ENCODE measurements at regions not wholly inside any gene's neighbourhood (a gene's known extent, or its start where the extent isn't known, plus 50 kb on each side); places are given as distances from the start of the nearest gene placed in this dataset.
A peak's percentile ranks its signal among the peaks of the same experiment; 100 is the strongest.

DNA sequence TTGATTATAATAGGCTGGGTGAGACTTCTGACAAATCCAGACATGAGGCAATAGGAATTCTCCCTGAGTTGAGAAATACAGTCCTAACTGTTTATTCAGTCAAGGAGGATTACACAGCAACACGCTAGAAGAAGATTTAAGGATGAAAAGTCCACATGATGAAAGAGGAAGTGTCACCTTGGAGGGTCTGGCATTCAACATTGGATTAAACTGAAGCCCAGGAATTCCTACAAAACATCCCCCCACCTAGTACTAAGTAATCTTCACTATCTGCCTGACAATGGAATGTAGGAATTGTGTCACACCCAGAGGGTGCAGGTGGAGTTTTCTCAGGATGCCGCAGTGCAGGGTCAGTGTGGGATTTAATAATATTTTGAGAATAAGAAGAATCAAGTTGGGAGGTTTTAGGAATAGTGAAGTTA lies 142.4 kb downstream of the SOCS6 start:
- DNase-seq: peak; percentile 70

GRCh38 chr18:70430501-70431173 lies 141.8 kb downstream of the SOCS6 start:
- no peak for DNase-seq

DNA sequence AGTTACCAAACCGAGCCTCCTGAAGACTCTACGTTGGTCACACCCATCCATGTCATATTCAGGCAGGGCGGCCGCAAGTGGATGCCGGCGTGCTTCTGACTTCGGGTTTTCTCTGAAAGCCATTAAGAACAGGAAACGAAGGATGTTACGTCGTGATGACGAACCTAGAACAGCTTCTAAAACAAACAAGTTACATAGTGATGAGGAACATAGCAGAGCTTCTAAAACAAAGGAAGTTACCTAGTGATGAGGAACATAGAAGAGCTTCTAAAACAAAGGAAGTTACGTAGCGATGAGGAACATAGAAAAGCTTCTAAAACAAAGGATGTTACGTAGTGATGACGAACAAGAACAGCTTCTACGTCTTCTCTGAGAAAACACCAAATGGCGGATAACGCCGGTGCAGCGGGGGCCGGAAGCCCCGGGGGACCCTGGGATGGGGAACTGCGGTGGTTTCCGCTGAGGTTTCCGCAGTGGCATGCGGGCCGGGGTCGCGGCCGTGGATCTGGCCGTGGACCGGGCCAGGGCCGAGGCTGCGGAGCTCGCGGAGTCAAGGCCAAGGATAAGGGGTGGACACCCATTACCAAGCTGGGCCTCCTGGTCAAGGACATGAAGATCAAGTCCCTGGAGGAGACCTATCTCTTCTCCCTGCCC lies 141.1 kb downstream of the SOCS6 start:
- no peak for DNase-seq

DNA sequence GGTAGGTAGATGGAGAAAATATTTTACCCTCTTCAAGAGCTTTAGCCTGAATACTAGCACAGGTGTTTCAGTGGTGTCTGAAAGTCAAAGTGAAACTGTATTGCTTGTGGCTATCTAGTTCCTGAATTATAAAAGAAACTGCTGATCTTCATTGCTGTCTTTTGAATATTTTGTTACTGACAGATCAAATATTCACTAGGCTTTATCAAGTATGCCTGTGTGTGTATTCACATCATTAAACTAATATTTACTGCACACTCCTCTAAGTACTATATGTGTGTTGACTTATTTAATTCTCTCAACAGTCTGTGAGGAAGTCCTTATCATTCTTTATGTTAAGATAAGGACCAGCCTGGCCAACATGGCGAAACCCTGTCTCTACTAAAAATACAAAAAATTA lies 139.6 kb downstream of the SOCS6 start:
- no peak for DNase-seq

- no peak for DNase-seq
These were observed 138.0 kb downstream of the SOCS6 start for GRCh38 chr18:70426818-70427217.

DNA sequence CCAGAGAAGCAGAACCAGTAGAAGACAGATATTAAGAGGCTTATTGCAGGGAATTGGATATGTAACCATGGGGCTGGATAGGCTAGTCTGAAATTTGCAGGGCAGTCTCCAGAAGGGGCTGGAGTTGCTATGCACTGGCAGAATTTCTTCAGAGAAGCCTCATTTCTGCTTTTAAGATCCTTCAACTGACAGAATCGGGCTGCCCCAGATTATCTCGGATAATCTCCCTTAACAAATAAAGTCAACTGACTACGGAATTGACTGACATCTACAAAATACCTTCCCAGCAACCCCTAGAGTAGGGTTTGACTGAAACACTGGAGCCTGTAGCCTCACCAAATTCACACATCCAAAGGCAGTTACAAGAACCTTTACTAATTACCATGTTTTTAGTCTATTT lies 136.4 kb downstream of the SOCS6 start:
- no peak for DNase-seq

DNA sequence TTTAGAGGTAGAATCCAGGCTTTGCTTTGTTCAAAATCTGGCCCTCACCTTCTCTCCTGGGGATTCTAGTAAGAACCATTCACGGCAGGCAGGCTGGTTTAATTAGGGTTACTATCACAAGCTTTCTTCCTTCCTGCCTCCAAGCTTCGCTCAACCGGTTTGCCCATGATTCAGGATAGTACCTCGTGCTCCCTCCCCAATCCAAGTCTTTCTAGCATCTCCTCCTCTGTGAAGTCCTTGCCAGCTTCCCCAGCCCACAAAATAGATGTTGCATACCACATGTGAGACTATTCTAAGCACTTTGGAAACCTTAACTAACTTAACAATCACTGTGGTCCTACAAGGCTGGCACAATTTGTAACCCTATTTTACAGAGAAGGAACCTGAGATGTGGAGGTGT lies 135.1 kb downstream of the SOCS6 start:
- DNase-seq: no peak

DNA sequence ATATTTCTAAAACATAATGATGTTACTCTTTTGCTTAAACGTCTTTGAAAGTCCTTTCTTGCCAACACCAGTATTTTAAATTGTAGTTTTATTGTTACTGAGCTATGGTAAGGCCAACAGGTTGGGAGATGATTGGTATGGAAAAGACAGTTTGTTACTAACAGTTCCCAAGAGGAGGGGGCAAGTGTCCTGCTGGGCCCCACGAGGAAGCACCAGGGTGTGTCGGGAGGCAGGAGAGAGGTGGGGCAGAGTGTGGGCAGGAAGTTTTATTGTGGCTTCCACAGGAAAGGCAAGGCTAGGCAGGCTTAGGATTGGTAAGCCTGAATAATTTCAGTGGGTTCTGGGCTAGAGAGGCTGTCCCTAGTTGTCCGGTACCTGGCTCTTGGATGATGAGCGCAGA lies 134.3 kb downstream of the SOCS6 start:
- no peak for DNase-seq

- peak; percentile 59 for DNase-seq
These were observed 133.6 kb downstream of the SOCS6 start for GRCh38 chr18:70422391-70422965.

- peak; percentile 83 for DNase-seq
These were observed 132.9 kb downstream of the SOCS6 start for GRCh38 chr18:70421471-70422390.

DNA sequence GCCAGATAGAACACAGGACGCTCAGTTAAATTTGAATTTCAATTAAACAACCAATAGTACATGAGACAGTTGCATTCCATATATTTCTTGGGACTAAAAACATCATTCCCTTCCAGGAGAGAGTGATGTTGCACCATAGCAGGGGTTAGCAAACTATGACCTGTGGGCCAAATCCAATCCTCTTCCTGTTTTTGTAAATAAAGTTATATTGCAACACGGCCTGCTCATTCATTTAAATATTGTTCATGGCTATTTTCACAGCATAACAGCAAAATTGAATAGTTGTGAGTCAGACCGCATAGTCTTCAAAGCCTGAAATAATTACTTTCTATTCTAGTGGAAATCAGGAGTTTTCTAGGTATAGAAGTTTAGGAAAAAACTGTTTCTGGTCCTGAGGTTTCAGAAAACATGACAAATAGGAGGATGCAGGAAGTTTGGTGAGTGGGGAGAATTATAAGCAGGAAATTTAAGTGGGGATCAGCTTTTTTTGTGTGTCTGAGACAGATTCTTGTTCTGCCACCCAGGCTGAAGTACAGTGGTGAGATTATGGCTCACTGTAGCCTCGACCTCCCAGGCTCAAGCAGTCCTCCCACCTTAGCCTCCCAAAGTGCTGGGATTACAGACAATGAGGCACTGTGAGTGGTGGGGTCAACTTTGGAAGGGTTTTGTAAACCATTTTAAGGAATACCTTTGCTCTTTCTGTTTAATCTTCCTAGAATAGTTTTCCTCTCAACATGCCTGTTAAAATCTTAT lies 131.5 kb downstream of the SOCS6 start:
- peak; percentile 48 for DNase-seq

DNA sequence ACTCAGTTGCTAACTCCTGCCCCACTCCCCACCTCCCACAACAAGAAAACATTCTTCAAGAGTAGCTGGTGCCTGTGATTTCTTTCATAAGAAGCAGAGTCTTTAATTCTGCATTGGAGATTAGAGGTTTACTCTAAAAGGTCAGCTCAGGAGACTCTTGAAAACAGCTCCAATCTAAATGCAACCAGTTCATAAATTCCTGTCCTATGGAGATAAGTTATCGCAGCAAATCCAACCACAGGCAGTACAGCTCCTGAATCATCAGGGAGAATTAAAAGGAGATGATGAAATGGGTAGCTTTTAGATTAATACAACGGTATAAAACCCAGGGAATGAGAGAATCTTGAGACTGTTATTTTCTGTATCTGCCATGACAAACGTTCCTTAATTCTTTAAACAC lies 130.7 kb downstream of the SOCS6 start:
- DNase-seq: peak; percentile 81

DNA sequence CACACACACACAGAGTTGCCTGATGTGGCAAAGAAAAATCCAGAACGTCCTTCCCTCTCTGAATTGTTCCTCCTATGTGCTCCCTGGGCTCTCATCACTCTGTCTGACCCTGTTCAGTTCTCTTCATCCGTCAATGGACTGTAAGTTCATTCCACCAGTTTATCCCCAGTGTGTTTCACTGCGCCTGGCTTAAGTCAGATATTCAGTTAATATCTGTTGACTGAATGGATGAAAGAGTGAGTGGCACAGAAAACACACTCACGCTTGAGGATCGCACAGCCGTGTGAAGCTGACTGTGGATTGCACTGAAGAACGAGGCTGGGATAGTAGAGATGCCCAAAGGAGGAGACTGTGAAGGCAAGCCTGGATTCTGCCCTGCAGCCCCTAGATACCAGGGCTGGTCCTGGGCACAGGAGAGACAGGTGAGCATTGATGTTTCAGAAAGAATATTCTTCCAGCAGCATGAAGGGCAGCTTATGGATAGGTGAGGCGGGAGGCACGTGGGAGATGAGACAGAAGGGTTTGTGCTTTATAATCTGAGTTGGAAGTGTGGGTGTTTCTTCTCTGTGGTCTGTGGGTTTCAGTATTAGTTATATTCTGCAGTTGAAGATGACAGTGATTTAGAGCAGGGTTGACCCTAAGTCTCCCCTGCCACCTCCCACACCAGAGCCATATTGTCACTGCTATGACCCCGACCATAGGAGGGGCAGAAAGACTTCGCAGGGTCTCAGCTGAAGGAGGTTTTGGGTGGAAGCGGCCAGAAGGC lies 129.9 kb downstream of the SOCS6 start:
- DNase-seq: no peak

- DNase-seq: no peak
These were observed 129.0 kb downstream of the SOCS6 start for GRCh38 chr18:70417847-70418246.

GRCh38 chr18:70416496-70416895 lies 127.7 kb downstream of the SOCS6 start:
- no peak for DNase-seq

- DNase-seq: no peak
These were observed 127.1 kb downstream of the SOCS6 start for GRCh38 chr18:70415823-70416488.

- DNase-seq: no peak
These were observed 125.6 kb downstream of the SOCS6 start for GRCh38 chr18:70414315-70414900.

DNA sequence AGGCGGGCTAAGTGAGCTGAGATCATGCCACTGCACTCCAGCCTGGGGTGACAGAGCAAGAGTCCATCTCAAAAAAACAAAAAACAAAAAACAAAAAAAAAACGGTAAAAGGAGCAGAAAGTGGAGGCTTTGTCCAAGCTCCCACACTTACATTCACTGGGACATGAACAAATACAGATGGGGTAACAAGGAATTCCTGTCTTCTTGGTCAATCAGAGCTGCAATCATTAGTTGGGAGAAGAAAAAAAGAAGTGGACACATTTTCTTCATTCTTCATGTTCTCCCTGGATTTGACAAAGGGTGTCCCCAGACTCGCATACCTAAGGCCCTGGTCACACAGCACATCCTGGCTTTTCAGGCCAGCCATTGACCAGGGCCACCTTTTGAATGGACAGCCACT lies 124.6 kb downstream of the SOCS6 start:
- no peak for DNase-seq

DNA sequence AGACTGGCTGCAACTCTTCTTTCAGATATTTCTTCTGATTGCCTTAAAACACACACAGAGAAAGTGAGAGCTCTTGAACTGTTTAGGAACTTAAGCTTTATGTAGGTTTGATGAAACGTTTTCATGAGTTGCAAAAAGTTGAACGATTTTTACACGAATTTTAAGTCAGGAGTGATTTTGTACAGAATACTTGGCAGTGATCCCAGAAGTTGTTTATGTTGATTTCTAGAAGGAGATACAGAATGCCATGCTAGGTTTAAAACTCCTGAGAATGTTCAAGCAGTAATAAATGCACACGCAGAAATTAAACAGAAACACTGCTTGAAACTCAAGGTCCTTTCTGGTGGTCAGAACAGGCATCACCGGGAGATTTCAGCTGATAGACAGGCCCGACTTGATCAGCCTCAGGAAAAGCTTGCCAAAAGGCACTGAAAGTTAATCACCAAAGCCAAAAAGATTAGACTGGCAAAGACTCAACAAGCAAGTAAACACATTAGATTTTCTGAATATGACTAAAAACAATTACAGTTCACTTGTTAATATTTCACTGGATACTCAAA lies 123.1 kb downstream of the SOCS6 start:
- DNase-seq: no peak

DNA sequence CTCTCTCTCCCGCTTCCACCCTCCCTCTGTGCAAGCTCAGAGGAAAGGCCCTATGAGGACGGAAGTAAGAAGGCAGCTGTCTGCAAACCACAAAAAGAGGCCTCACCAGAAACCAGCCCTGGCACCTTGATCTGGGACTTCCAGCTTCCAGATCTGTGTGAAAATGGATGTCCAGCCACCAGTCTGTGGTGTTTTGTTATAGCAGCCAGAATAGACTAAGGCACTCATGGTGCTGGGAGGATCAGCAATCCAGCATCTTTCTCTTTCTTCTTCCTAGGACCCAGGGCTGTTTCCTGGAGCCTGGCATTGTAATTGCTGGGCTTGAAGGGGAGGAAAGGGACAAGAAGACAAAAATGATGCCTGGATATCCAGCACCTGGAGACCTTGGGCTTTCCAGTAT lies 122.5 kb downstream of the SOCS6 start:
- DNase-seq: no peak

DNA sequence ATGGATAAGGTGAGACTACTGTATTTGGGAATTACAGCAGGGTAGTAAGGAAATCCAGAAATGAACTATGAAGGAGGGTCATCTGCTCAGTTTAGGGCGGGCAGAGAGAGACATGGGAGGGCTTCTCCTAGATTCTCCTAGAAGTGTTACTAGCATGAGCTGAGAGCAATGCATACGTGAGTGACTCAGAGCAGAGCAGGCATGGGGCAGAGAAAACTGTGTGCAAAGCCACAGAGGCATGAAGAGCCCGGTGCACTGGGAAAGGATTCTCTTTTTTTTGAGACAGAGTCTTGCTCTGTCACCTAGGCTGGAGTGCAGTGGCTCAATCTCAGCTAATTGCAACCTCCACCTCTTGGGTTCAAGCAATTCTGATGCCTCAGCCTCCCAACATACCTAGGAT lies 116.2 kb downstream of the SOCS6 start:
- no peak for DNase-seq

Data from NCI-H226 (cell line).